Fibroblast of villous mesenchyme (primary cell): ENCODE measurements at regions not wholly inside any gene's neighbourhood (a gene's known extent, or its start where the extent isn't known, plus 50 kb on each side); places are given as distances from the start of the nearest gene placed in this dataset.
"Not testable (repeated sequence)": the region's sequence is repeated elsewhere in the genome, so short reads cannot be mapped to it uniquely, and the experiment has no call there.

Source experiments
- DNase-seq: peaks from one replicate; pipeline ENCODE4 v3.0.0-alpha.2; 2010; ENCODE audit warnings: low read depth
- H3K4me3 ChIP-seq: 2 replicates; pipeline ENCODE4 v1.5.1; 2011; ENCODE audit warnings: low read depth, mild to moderate bottlenecking, low read length
- TF ChIP-seq, protein P1 (sequence below): IDR thresholded peaks from 2 replicates; pipeline ENCODE4 v1.5.1; 2012; ENCODE audit warnings: low read depth, mild to moderate bottlenecking, low read length; ENCODE audit not compliant: insufficient read depth

DNA sequence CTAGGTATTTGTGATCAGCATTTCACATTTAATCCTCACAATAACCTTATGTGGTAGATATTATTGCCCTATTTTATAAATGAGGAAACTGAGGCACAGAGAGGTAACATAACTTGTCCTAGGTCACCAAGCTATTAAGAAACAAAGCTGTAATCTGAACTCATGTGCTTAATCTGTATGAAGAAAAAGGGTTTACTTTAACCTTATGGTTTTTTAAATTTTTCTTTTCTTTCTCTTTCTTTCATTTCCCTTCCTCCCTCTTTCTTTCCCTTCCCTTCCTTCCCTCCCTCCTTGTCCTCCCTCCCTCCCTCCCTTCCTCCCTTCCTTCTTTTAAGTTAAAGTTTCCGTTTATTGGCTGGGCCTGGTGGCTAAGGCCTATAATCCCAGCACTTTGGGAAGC is 105.2 kb upstream of the AMZ2 start:
- H3K4me3 ChIP-seq: no peak overlapping the region
- TF ChIP-seq, protein P1, sequence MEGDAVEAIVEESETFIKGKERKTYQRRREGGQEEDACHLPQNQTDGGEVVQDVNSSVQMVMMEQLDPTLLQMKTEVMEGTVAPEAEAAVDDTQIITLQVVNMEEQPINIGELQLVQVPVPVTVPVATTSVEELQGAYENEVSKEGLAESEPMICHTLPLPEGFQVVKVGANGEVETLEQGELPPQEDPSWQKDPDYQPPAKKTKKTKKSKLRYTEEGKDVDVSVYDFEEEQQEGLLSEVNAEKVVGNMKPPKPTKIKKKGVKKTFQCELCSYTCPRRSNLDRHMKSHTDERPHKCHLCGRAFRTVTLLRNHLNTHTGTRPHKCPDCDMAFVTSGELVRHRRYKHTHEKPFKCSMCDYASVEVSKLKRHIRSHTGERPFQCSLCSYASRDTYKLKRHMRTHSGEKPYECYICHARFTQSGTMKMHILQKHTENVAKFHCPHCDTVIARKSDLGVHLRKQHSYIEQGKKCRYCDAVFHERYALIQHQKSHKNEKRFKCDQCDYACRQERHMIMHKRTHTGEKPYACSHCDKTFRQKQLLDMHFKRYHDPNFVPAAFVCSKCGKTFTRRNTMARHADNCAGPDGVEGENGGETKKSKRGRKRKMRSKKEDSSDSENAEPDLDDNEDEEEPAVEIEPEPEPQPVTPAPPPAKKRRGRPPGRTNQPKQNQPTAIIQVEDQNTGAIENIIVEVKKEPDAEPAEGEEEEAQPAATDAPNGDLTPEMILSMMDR: no peak
- DNase-seq: no peak

DNA sequence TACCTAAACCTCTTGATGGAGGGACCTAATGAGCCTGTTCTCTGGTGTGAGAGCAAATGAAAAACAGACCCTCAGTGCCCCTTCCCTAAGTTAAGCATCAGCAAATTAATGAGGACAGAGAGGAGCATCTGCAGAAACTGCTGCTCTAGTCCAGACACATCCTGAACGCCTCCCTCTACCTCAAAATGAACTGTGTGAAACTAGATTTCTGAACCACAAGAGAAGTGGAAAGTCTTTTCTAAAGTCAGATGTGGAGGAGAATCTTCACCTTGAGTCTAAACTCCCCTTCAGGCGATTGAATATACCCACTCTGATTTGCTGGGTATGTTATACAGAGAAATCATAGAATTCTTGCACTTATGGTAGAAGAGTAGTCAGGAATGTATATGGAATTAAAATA is 104.4 kb upstream of the AMZ2 start:
- no peak for DNase-seq
- TF ChIP-seq, protein P1: no peak
- no peak overlapping the region for H3K4me3 ChIP-seq

DNA sequence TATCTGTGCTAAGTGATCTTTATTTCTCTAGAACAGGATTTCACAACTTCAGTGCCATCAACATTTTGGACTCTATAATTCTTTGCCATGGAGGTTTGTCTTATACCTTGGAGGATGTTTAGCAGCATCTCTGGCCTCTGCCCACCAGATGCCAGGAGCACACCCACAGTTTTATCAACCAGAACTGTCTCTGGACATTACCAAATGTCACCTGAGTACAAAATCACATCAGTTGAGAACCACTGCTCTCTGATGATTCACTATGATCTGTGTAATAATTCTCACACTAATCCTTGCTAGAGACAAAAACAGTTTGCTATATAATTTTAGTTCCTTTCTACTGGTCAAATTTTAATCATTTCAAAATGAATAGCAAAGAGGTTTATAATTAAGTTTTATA is 102.8 kb upstream of the AMZ2 start:
- no peak overlapping the region for H3K4me3 ChIP-seq
- TF ChIP-seq, protein P1: no peak
- no peak for DNase-seq

DNA sequence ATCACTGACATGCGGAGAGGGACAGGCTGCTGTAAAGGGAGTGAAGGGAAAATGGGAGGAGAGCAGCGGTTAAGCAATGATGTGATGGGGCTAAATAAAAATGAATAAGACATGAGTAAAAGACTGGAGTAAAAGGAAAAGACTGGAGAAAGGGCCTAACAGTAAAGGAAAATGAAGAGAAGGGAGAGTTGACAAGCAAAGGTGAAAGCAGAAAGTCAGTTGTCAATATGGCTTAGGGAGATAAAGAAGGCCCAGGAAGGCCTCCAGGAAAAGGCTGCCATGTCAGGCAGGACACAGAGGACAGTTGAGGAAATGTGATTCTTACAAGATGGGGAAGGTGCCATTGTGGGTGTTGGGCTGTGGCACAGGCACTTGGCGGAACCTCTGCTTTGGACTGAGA is 98.9 kb upstream of the AMZ2 start:
- TF ChIP-seq, protein P1: no peak

DNA sequence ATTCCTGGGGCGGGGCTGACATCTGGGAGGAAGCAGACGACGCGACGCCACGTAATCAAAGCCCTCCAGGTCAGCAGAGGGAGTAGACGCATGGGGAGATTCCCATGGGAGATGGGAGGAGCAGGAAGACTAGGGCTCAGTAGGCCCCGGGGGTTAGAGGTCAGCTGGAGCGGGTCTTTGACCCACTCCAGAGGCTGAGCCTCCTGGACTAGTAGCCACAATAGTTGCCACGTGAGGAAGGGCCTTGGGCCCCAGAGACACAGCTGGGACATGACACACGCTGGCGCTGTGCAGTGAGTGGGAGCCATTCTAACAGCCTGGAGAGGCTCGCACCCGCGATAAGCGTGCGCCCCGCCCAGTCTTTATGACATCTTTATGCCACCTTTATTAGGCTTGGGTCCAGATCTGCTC is 95.7 kb upstream of the AMZ2 start:
- TF ChIP-seq, protein P1: no peak
- H3K4me3 ChIP-seq: no peak overlapping the region
- DNase-seq: no peak

More for the DNA sequence above, 98.9 kb upstream of the AMZ2 start:
- DNase-seq: no peak
- no peak overlapping the region for H3K4me3 ChIP-seq

DNA sequence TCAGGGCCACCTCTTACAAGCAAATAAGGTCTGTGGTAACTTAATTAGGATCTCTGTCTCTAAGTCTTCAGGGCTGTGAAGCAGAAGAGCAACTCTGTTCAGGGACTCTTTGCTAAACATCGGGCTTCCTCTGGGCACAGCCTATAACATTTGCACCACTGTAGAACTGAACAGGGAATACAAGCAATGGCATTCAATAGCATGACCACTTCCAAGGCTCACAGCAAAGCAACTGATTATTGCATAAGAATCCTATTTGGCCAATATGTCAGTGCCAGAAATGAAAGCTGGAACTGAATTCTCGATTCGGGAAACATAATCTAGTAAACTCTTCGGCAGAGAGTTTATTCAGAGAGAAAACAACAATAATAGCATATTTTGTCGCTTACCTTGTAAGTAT is 92.2 kb upstream of the AMZ2 start:
- DNase-seq: no peak
- no peak overlapping the region for H3K4me3 ChIP-seq
- TF ChIP-seq, protein P1: no peak

DNA sequence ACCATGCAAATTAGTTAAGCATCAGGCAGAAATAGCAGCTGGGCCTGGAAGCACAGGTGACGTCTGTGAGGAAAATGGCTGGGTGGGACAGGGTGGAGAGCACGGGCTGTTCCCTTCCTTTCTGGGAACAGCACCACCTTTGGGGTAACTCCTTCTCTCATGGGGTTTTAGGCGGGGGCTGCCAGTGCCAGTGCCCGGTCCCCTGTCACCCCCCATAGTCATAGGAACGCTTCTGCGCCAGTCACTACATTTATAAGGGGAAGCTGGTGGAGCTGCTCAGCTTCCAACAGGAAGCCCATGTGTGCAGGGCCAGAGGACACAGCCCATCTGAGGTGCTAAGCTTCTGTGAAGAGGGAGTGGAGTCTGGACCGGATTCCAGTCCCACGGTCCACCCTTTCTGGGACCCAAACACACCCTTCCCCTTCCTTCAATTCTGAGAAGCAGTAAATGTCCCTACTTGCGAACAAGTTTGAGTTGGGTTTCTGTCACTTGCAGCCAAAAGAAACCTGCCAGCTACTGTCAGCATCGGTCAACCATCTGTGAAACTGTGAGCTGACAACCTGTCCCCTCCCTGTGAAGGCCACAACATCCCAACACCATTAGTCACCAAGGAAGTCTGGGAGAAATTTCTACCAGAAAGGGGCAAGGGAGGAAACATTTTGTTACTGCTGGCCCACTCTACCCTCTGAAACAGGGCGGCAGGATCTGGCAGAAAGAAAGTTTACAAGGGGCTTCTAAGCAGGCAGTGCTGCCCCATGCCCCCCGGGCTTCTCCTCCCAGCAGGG is 86.0 kb upstream of the AMZ2 start:
- H3K4me3 ChIP-seq: no peak overlapping the region
- TF ChIP-seq, protein P1: no peak
- DNase-seq: no peak

DNA sequence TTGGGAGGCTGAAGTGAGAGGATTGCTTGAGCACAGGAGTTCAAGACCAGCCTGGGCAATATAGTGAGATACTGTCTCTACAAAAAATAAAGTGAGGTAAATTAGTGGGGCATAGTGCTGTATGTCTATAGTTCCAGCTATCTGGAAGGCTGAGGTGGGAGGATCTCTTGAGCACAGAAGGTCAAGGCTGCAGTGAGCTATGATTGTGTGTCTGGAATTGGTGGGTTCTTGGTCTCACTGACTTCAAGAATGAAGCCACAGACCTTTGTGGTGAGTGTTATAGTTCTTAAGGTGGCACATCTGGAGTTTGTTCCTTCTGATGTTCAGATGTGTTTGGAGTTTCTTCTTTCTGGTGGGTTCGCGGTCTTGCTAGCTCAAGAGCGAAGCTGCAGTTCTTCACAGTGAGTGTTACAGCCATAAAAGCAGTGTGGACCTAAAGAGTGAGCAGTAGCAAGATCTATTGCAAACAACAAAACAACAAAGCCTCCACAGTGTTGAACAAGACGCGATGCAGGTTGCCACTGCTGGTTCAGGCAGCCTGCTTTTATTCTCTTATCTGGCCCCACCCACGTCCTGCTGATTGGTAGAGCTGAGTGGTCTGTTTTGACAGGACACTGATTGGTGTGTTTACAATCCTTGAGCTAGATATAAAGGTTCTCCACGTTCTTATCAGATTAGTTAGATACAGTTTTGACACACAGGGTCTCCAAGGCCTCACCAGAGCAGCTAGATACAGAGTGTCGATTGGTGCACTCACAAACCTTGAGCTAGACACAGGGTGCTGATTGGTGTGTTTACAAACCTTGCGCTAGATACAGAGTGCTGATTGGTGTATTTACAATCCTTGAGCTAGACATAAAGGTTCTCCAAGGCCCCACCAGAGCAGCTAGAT is 79.3 kb upstream of the AMZ2 start:
- not testable (repeated sequence) for H3K4me3 ChIP-seq, DNase-seq

DNA sequence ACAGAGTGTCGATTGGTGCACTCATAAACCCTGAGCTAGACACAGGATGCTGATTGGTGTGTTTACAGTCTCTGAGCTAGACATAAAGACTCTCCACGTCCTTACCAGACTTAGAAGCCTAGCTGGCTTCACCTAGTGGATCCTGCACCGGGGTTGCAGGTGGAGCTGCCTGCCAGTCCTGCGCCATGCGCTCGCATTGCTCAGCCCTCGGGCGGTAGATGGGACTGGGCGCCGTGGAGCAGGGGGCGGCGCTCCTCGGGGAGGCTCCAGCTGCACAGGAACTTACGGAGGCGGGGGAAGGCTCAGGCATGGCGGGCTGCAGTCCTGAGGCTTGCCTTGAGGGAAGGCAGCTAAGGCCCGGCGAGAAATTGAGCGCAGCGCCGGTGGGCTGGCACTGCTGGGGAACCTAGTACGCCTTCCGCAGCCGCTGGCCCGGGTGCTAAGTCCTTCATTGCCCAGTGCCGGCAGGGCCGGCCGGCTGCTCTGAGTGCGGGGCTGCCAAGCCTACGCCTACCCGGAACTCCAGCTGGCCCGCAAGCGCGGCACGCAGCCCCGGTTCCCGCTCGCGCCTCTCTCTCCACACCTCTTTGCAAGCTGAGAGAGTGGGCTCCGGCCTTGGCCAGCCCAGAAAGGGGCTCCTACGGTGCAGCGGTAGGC is 78.5 kb upstream of the AMZ2 start:
- DNase-seq: not testable (repeated sequence)
- H3K4me3 ChIP-seq: peak overlapping the region; percentile 30
